H9 (cell line): ENCODE measurements at regions not wholly inside any gene's neighbourhood (a gene's known extent, or its start where the extent isn't known, plus 50 kb on each side); places are given as distances from the start of the nearest gene placed in this dataset.

ENCODE experiments used
- DNase-seq: peaks from one replicate; pipeline ENCODE4 v3.0.0-alpha.2; 2017
- H2AFZ ChIP-seq: one replicate; pipeline ENCODE4 v1.6.1; 2013; ENCODE audit warnings: mild to moderate bottlenecking, low read length, control low read depth, moderate library complexity
- H2AK5ac ChIP-seq: 2 replicates; pipeline ENCODE4 v1.6.1; 2013; ENCODE audit warnings: low read length, control low read depth, mixed read lengths; ENCODE audit not compliant: insufficient read length
- H2BK120ac ChIP-seq: one replicate; pipeline ENCODE4 v1.6.1; 2013; ENCODE audit warnings: low read depth, mild to moderate bottlenecking, low read length, control low read depth, inconsistent platforms; ENCODE audit not compliant: poor library complexity, severe bottlenecking
- H2BK12ac ChIP-seq: 2 replicates; pipeline ENCODE4 v1.6.1; 2013; ENCODE audit warnings: low read length, control low read depth, mixed read lengths, low read depth; ENCODE audit not compliant: insufficient read length
- H2BK15ac ChIP-seq: 2 replicates; pipeline ENCODE4 v1.6.1; 2013; ENCODE audit warnings: low read depth, low read length, control low read depth
- H2BK20ac ChIP-seq: one replicate; pipeline ENCODE4 v1.6.1; 2013; ENCODE audit warnings: low read depth, mild to moderate bottlenecking, low read length, control low read depth, inconsistent platforms; ENCODE audit not compliant: poor library complexity, severe bottlenecking
- H2BK5ac ChIP-seq: 2 replicates; pipeline ENCODE4 v1.6.1; 2013; ENCODE audit warnings: low read length, control low read depth, mixed read lengths; ENCODE audit not compliant: insufficient read length
- H3K14ac ChIP-seq: 2 replicates; pipeline ENCODE4 v1.6.1; 2013; ENCODE audit warnings: low read length, control low read depth; ENCODE audit not compliant: insufficient read depth
- H3K18ac ChIP-seq: 2 replicates; pipeline ENCODE4 v1.6.1; 2013; ENCODE audit warnings: low read depth, mild to moderate bottlenecking, mixed read lengths, low read length, control low read depth; ENCODE audit not compliant: insufficient read length
- H3K23ac ChIP-seq: 2 replicates; pipeline ENCODE4 v1.6.1; 2013; ENCODE audit warnings: low read length, control low read depth, mixed read lengths, low read depth; ENCODE audit not compliant: insufficient read length
- H3K23me2 ChIP-seq: 2 replicates; pipeline ENCODE4 v1.6.1; 2013; ENCODE audit warnings: low read depth, mild to moderate bottlenecking, mixed read lengths, low read length, control low read depth; ENCODE audit not compliant: insufficient read length, poor library complexity, severe bottlenecking
- H3K27ac ChIP-seq: 2 replicates; pipeline ENCODE4 v1.5.1; 2013; ENCODE audit warnings: low read length, control low read depth, mixed read lengths, low read depth; ENCODE audit not compliant: insufficient read length
- H3K27me3 ChIP-seq: 2 replicates; pipeline ENCODE4 v1.6.1; 2013; ENCODE audit warnings: low read length, control low read depth, inconsistent platforms; ENCODE audit not compliant: insufficient read depth
- H3K4ac ChIP-seq: 2 replicates; pipeline ENCODE4 v1.6.1; 2013; ENCODE audit warnings: low read depth, mild to moderate bottlenecking, control low read depth, inconsistent platforms, low read length, moderate library complexity
- H3K4me1 ChIP-seq: 2 replicates; pipeline ENCODE4 v1.6.1; 2013; ENCODE audit warnings: low read length, control low read depth, inconsistent platforms; ENCODE audit not compliant: insufficient read depth
- H3K4me2 ChIP-seq: 2 replicates; pipeline ENCODE4 v1.6.1; 2013; ENCODE audit warnings: low read length, control low read depth, mixed read lengths; ENCODE audit not compliant: insufficient read length, insufficient read depth
- H3K56ac ChIP-seq: 2 replicates; pipeline ENCODE4 v1.6.1; 2013; ENCODE audit warnings: low read depth, mild to moderate bottlenecking, mixed read lengths, low read length, control low read depth; ENCODE audit not compliant: insufficient read length
- H3K79me1 ChIP-seq: 2 replicates; pipeline ENCODE4 v1.6.1; 2013; ENCODE audit warnings: low read depth, mild to moderate bottlenecking, moderate library complexity, low read length, control low read depth, inconsistent platforms; ENCODE audit not compliant: insufficient read depth, poor library complexity, severe bottlenecking
- H3K79me2 ChIP-seq: 2 replicates; pipeline ENCODE4 v1.6.1; 2013; ENCODE audit warnings: low read length, control low read depth, inconsistent platforms; ENCODE audit not compliant: insufficient read depth
- H3K9ac ChIP-seq: 2 replicates; pipeline ENCODE4 v1.6.1; 2013; ENCODE audit warnings: low read length, control low read depth, mixed read lengths; ENCODE audit not compliant: insufficient read length; ENCODE audit errors: extremely low read depth
- H3K9me3 ChIP-seq: one replicate; pipeline ENCODE4 v1.6.1; 2013; ENCODE audit warnings: low read depth, low read length, inconsistent platforms; ENCODE audit not compliant: control insufficient read depth
- H3T11ph ChIP-seq: one replicate; pipeline ENCODE4 v1.6.1; 2013; ENCODE audit warnings: mild to moderate bottlenecking, low read length, control low read depth, inconsistent platforms
- H4K20me1 ChIP-seq: one replicate; pipeline ENCODE4 v1.6.1; 2013; ENCODE audit not compliant: control insufficient read depth, insufficient read length, insufficient read depth
- H4K5ac ChIP-seq: 2 replicates; pipeline ENCODE4 v1.6.1; 2013; ENCODE audit warnings: low read depth, mild to moderate bottlenecking, mixed read lengths, low read length, control low read depth; ENCODE audit not compliant: insufficient read length
- H4K8ac ChIP-seq: replicated peaks from 2 replicates; pipeline ENCODE4 v1.6.1; 2013; ENCODE audit warnings: low read length, control low read depth, mixed read lengths, low read depth; ENCODE audit not compliant: insufficient read length
- H4K91ac ChIP-seq: 2 replicates; pipeline ENCODE4 v1.6.1; 2013; ENCODE audit warnings: low read depth, mild to moderate bottlenecking, moderate library complexity, mixed read lengths, low read length, control low read depth; ENCODE audit not compliant: insufficient read length
- H3K27ac Mint-ChIP-seq, 3 experiments: 2 replicates in 2 of 3; 3 replicates in 1 of 3; pipeline ENCODE4 v1.8.0; 2020 to 2021; ENCODE audit warnings: mixed read lengths in 3 of 3, mild to moderate bottlenecking in 1 of 3, moderate library complexity in 1 of 3
- H3K27me3 Mint-ChIP-seq: 2 replicates; pipeline ENCODE4 v1.8.0; 2021; ENCODE audit warnings: low read depth, mild to moderate bottlenecking, moderate library complexity, mixed read lengths
- H3K36me3 Mint-ChIP-seq, 3 experiments: 2 replicates in 2 of 3; 3 replicates in 1 of 3; pipeline ENCODE4 v1.8.0; 2020 to 2021; ENCODE audit warnings: low read depth in 3 of 3, mixed read lengths in 3 of 3; ENCODE audit not compliant: insufficient read depth in 1 of 3
- H3K4me1 Mint-ChIP-seq, 2 experiments: 2 replicates each; pipeline ENCODE4 v1.8.0; 2020; ENCODE audit warnings: mixed read lengths in 2 of 2
- H3K4me3 Mint-ChIP-seq, 2 experiments: 2 replicates in 1 of 2; 3 replicates in 1 of 2; pipeline ENCODE4 v1.8.0; 2020 to 2021; ENCODE audit warnings: mild to moderate bottlenecking in 2 of 2, mixed read lengths in 2 of 2, moderate library complexity in 1 of 2
- H3K9me3 Mint-ChIP-seq, 2 experiments: 2 replicates in 1 of 2; 3 replicates in 1 of 2; pipeline ENCODE4 v1.8.0; 2020; ENCODE audit warnings: mild to moderate bottlenecking in 2 of 2, mixed read lengths in 2 of 2, moderate library complexity in 1 of 2
- CTCF ChIP-seq: fragments of 200-600 bp; sonication (generic); conservative IDR thresholded peaks from 3 replicates; pipeline ENCODE4 v1.8.0; 2021; ENCODE audit warnings: antibody characterized with exemption, mild to moderate bottlenecking
- WGBS: extraction: QIAGEN DNeasy Blood & Tissue Kit; methylation state at CpG from one replicate; pipeline ENCODE4 v1.1.7; 2013; ENCODE audit warnings: missing lambda C conversion rate, low lambda C conversion rate, mixed read lengths; ENCODE audit not compliant: insufficient read length; ENCODE audit errors: extremely low coverage; 5-methylcytosine and 5-hydroxymethylcytosine counted together

DNA sequence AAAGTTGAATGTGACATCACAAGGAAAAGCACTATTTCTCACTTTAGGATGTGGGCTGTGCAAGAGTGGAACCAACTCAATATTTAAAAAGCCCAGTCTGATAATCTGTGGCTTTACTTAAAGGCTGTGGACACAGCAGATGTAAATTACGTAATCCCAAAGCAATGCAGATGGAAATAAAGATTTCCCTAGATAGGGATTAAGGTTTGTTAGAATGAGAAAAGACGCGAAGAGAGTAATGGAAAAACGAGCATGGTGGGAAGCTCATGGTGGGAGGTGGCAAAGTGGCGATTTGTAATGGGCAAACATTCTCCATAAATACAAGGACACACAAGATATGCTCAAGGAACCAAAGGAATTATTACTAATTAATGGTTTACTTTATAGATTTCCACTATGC, 985.5 kb downstream of the FSTL5 start:
- H4K20me1 ChIP-seq = no peaks in the 10 kb centered on the region
- H3K18ac ChIP-seq = no peak overlapping the region
- H2BK120ac ChIP-seq = no peak overlapping the region
- no peak overlapping the region for H2BK5ac ChIP-seq
- H3K36me3 Mint-ChIP-seq = peaks cover 0 to 7% (median 0%) of the 10 kb centered on the region in 3 experiments; a peak in 3 of 7 replicates
- H3K23ac ChIP-seq = no peak overlapping the region
- H3K4me1 Mint-ChIP-seq = peaks cover 41 to 44% of the 10 kb centered on the region in 2 experiments
- no peaks in the 10 kb centered on the region for H3K79me2 ChIP-seq
- H3K4me1 ChIP-seq = peaks cover 5% of the 10 kb centered on the region; the same call in 1 of the 2 replicates
- H4K8ac ChIP-seq = no peak overlapping the region
- H2BK12ac ChIP-seq = no peak overlapping the region
- no peak overlapping the region for H2BK20ac ChIP-seq
- no peak overlapping the region for H3K4me3 Mint-ChIP-seq
- no peak overlapping the region for H3K9ac ChIP-seq
- H3K23me2 ChIP-seq = no peaks in the 10 kb centered on the region
- H2BK15ac ChIP-seq = no peak overlapping the region
- no peaks in the 10 kb centered on the region for H3K79me1 ChIP-seq
- H4K5ac ChIP-seq = no peak overlapping the region
- TF ChIP-seq CTCF = no peak
- H3K4me2 ChIP-seq = no peak overlapping the region
- no peak overlapping the region for H3K4ac ChIP-seq
- peak overlapping the region in 2 of 3 experiments; percentile 6 to 94; a peak in 2 of 7 replicates for H3K27ac Mint-ChIP-seq
- H4K91ac ChIP-seq = no peak overlapping the region
- 100% methylated on average over 3 of the region's 5 CpGs for whole genome bisulfite sequencing
- no peak overlapping the region for H3K56ac ChIP-seq
- H3K14ac ChIP-seq = no peak overlapping the region
- H2AK5ac ChIP-seq = no peak overlapping the region
- no peak overlapping the region for H3T11ph ChIP-seq
- no peak overlapping the region for H3K27ac ChIP-seq
- no peaks in the 10 kb centered on the region for H3K27me3 Mint-ChIP-seq
- H3K9me3 ChIP-seq = no peaks in the 10 kb centered on the region
- H2AFZ ChIP-seq = no peak overlapping the region
- no peak for DNase-seq
- no peaks in the 10 kb centered on the region for H3K27me3 ChIP-seq
- H3K9me3 Mint-ChIP-seq = peaks cover 2% of the 10 kb centered on the region in 2 experiments; a peak in 1 of 5 replicates
